ENCODE measurements at regions not wholly inside any gene's neighbourhood (a gene's known extent, or its start where the extent isn't known, plus 50 kb on each side); places are given as distances from the start of the nearest gene placed in this dataset.

- no peaks in the 10 kb centered on the region for H3K9me3 Mint-ChIP-seq (ENCODE audit: unreplicated experiment)
- H3K4me1 Mint-ChIP-seq (ENCODE audit: insufficient read depth, unreplicated experiment): no peaks in the 10 kb centered on the region
- H3K27me3 Mint-ChIP-seq (ENCODE audit: insufficient read depth, unreplicated experiment): no peaks in the 10 kb centered on the region
- no peak overlapping the region for H3K4me3 Mint-ChIP-seq (ENCODE audit: unreplicated experiment)
- H3K36me3 Mint-ChIP-seq (ENCODE audit: insufficient read depth, unreplicated experiment): no peaks in the 10 kb centered on the region
- CTCF ChIA-PET: interaction anchor here (0.6 kb wide), 2 partner anchors 61 to 1657 kb away, joined by 4 to 6 read pairs; no protein-coding TSS in a partner anchor
- no TSS peak for BruUV-seq (replicated peaks)
- no peak overlapping the region for H3K27ac Mint-ChIP-seq (ENCODE audit: low read depth, unreplicated experiment)
- no peak for TF ChIP-seq CTCF (IDR thresholded peaks at IDR 0.05; ENCODE audit: unreplicated experiment)
- intact Hi-C loops (cut with micrococcal nuclease): no loop called here
- no peak for DNase-seq (ENCODE audit: unreplicated experiment)
- POLR2A ChIA-PET: interaction anchor here (0.6 to 0.7 kb wide), 2 partner anchors 46 to 209 kb away, joined by 3 read pairs; no protein-coding TSS in a partner anchor
These were observed 230.2 kb downstream of the ZNF516 start for GRCh38 chr18:76264876-76265250.

GRCh38 chr18:76264198-76264875, 230.7 kb downstream of the ZNF516 start:
- TF ChIP-seq CTCF (IDR thresholded peaks at IDR 0.05; ENCODE audit: unreplicated experiment): no peak
- no TSS peak for BruUV-seq (replicated peaks)
- Mint-ChIP-seq H3K4me3 (ENCODE audit: unreplicated experiment) (no peak overlapping the region), H3K4me1 (ENCODE audit: insufficient read depth, unreplicated experiment) (no peaks in the 10 kb centered on the region), H3K9me3 (ENCODE audit: unreplicated experiment) (no peaks in the 10 kb centered on the region), H3K27ac (ENCODE audit: low read depth, unreplicated experiment) (no peak overlapping the region), H3K36me3 (ENCODE audit: insufficient read depth, unreplicated experiment) (no peaks in the 10 kb centered on the region), H3K27me3 (ENCODE audit: insufficient read depth, unreplicated experiment) (no peaks in the 10 kb centered on the region)
- intact Hi-C loops (cut with micrococcal nuclease): no loop called here
- ChIA-PET POLR2A (no interaction called here), CTCF (interaction anchor here (0.6 kb wide), 1 partner anchor 485 kb away, joined by 3 read pairs; no protein-coding TSS in a partner anchor)
- DNase-seq (ENCODE audit: unreplicated experiment): no peak

- Mint-ChIP-seq H3K27me3 (ENCODE audit: insufficient read depth, unreplicated experiment) (no peaks in the 10 kb centered on the region), H3K36me3 (ENCODE audit: insufficient read depth, unreplicated experiment) (no peaks in the 10 kb centered on the region), H3K27ac (ENCODE audit: low read depth, unreplicated experiment) (no peak overlapping the region), H3K4me3 (ENCODE audit: unreplicated experiment) (no peak overlapping the region), H3K4me1 (ENCODE audit: insufficient read depth, unreplicated experiment) (no peaks in the 10 kb centered on the region), H3K9me3 (ENCODE audit: unreplicated experiment) (no peaks in the 10 kb centered on the region)
- ChIA-PET CTCF (interaction anchor here (0.6 to 0.9 kb wide), 5 partner anchors 342 to 1640 kb away, joined by 3 to 5 read pairs (median 4); no protein-coding TSS in a partner anchor), POLR2A (no interaction called here)
- intact Hi-C loops (cut with micrococcal nuclease): no loop called here
- no peak for DNase-seq (ENCODE audit: unreplicated experiment)
- TF ChIP-seq CTCF (IDR thresholded peaks at IDR 0.05; ENCODE audit: unreplicated experiment): no peak
- BruUV-seq (replicated peaks): no TSS peak
These were observed 231.7 kb downstream of the ZNF516 start for GRCh38 chr18:76263046-76264005.

- intact Hi-C loops (cut with micrococcal nuclease): no loop called here
- H3K27me3 Mint-ChIP-seq (ENCODE audit: insufficient read depth, unreplicated experiment): no peaks in the 10 kb centered on the region
- DNase-seq (ENCODE audit: unreplicated experiment): no peak
- no TSS peak for BruUV-seq (replicated peaks)
- H3K36me3 Mint-ChIP-seq (ENCODE audit: insufficient read depth, unreplicated experiment): no peaks in the 10 kb centered on the region
- ChIA-PET CTCF (interaction anchor here (0.6 kb wide), 1 partner anchor 473 kb away, joined by 3 read pairs; no protein-coding TSS in a partner anchor), POLR2A (no interaction called here)
- no peak overlapping the region for H3K27ac Mint-ChIP-seq (ENCODE audit: low read depth, unreplicated experiment)
- no peaks in the 10 kb centered on the region for H3K4me1 Mint-ChIP-seq (ENCODE audit: insufficient read depth, unreplicated experiment)
- H3K4me3 Mint-ChIP-seq (ENCODE audit: unreplicated experiment): no peak overlapping the region
- TF ChIP-seq CTCF (IDR thresholded peaks at IDR 0.05; ENCODE audit: unreplicated experiment): no peak
- H3K9me3 Mint-ChIP-seq (ENCODE audit: unreplicated experiment): no peaks in the 10 kb centered on the region
These were observed 234.0 kb downstream of the ZNF516 start for GRCh38 chr18:76260941-76261472.

Data from MCF 10A (cell line).